Hepatocyte (in vitro differentiated cells): ENCODE measurements at regions not wholly inside any gene's neighbourhood (a gene's known extent, or its start where the extent isn't known, plus 50 kb on each side); places are given as distances from the start of the nearest gene placed in this dataset.

Source experiments
- EZH2 ChIP-seq: fragments of 200-600 bp; sonication (generic); IDR thresholded peaks from 2 replicates; pipeline ENCODE4 v1.6.1; 2016; ENCODE audit warnings: antibody characterized with exemption, mild to moderate bottlenecking, borderline replicate concordance
- TF ChIP-seq, protein P1 (sequence below): fragments of 200-600 bp; sonication (generic); IDR thresholded peaks from 2 replicates; pipeline ENCODE4 v1.5.1; 2016; ENCODE audit warnings: antibody characterized with exemption, mild to moderate bottlenecking; ENCODE audit not compliant: poor library complexity

DNA sequence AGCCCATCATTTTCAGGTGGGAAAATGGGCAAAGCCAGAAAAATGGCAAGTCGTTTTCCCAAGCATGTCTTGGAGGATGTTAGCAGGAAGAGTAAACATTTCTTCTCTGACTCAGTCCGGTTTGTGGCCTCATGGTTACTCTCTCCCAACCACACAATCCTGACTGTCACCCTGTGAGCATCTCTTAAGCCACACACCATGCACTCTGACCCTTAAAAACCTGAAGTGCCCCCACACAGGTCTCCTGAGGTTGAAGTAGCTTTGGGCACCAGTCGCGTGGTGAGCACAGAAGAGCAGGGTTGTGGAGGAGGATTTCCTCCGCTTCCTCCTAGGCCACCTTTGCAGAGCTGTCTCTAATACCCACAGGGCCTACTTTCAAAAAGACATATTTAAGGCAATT is 387.3 kb upstream of the NPVF start:
- TF ChIP-seq, protein P1, sequence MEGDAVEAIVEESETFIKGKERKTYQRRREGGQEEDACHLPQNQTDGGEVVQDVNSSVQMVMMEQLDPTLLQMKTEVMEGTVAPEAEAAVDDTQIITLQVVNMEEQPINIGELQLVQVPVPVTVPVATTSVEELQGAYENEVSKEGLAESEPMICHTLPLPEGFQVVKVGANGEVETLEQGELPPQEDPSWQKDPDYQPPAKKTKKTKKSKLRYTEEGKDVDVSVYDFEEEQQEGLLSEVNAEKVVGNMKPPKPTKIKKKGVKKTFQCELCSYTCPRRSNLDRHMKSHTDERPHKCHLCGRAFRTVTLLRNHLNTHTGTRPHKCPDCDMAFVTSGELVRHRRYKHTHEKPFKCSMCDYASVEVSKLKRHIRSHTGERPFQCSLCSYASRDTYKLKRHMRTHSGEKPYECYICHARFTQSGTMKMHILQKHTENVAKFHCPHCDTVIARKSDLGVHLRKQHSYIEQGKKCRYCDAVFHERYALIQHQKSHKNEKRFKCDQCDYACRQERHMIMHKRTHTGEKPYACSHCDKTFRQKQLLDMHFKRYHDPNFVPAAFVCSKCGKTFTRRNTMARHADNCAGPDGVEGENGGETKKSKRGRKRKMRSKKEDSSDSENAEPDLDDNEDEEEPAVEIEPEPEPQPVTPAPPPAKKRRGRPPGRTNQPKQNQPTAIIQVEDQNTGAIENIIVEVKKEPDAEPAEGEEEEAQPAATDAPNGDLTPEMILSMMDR: no peak
- no peak for TF ChIP-seq EZH2
